IPS-18c (cell line): ENCODE measurements at regions not wholly inside any gene's neighbourhood (a gene's known extent, or its start where the extent isn't known, plus 50 kb on each side); places are given as distances from the start of the nearest gene placed in this dataset.

ENCODE experiments used
- H3K4me3 ChIP-seq: 2 replicates; pipeline ENCODE4 v1.7.0; 2013; ENCODE audit warnings: low read depth, mild to moderate bottlenecking, low read length, moderate library complexity; ENCODE audit not compliant: insufficient read depth
- H3K9me3 ChIP-seq: one replicate; pipeline ENCODE4 v1.6.1; 2013; ENCODE audit warnings: mild to moderate bottlenecking, low read length, moderate library complexity; ENCODE audit not compliant: control insufficient read depth, insufficient read depth

DNA sequence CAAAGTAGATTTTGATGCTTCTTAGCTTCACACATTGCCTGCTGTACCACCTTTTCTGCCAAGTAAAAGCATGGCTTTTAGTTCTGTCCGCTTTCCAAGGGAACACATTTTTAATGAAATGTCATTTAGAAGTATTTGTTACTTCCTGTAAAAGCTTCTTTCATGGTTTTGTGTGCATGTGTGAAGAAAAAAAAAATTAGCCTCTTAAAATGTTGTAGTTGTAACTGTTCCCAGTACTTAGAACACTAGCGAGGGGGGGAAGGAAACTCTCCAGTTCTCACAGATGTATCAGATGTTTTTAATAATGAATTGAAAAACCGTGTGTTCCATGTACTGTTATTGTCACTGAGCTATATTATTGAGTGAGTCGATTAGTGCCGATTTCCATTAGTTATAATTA, 568.3 kb upstream of the ADGRL2 start:
- Histone ChIP-seq H3K9me3 (no peaks in the 10 kb centered on the region), H3K4me3 (no peak overlapping the region)

DNA sequence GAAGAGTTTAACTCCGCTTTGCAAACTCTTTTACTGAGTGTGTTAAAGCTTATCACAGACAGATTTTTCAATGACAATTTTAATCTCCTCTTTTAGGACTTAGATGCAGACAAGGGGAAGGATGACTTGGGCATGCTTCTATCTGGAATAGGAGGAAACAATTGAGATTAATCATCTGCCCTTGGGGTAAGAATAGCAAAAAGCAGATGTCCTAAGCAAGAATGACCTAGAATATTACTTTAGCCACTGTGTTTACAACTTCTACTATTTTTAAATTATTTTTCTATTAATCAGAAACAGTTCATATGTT, 569.0 kb upstream of the ADGRL2 start:
- H3K4me3 ChIP-seq: no peak overlapping the region
- no peaks in the 10 kb centered on the region for H3K9me3 ChIP-seq

DNA sequence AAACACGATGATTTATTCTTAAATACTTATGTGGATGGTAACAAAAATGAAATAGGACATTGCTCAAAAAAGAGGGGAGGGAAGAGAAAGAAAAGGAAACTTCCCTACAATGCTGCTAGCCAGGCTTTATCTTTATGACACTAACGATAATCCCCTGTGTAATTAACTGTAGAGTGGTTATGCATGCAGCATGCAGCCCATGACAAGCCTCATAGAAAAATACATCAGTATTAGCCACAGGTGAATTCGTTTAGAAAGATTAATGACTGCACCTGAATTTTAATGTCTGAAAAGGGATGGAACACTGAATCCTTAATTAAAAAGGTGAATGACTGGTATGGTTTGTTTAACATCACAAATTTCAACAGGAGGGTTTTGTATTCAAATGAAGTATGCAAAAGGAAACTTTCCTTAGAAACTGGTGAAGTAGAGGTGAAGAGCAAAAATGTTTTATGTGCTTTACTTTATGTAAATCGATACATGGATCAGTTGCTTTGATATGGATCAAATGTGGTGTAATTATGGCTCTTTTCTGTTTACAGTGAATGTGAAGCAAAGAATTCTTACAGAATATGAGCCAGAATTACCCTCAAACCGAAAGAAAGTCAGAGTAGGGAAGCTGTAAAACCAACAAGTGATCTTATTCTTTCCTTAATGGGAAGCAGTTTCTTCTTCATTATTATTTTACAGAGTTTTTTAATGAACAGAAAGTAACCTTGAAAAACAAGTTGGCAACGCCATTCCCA, 569.6 kb upstream of the ADGRL2 start:
- Histone ChIP-seq H3K4me3 (no peak overlapping the region), H3K9me3 (no peaks in the 10 kb centered on the region)

DNA sequence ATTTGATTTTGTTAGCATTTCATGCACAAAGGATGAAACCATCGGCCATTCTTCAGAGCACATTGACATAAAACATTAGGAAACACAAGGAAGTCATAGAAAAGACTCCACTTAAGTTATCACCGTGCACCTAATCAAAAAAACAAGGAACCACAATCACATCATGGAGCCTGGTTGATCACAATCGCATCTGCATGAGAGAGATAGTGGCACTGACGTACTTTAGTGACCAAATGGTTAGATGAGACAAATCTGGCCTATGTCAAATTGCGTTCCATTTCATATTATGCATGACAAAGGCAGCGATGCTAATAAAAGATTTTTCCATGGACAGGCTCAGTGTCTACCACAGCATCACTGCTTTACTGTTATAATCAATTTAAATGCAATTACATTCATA, 571.8 kb upstream of the ADGRL2 start:
- H3K4me3 ChIP-seq: no peak overlapping the region

DNA sequence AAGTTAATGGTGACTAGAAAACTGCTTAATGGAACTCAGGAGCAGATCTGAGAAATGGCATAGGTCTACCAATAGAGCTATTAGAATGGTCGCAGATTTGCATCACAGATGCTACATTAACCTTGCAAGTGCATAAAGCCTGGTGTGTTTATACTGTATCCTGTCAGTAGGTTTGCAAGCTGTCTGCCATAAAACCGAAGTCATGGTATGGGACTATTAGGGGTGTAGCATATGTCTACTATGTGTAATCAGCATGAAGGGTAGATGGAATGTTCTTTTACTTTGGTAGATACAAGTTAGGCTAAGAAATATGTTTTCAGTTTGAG, 574.2 kb upstream of the ADGRL2 start:
- Histone ChIP-seq H3K4me3 (no peak overlapping the region), H3K9me3 (no peaks in the 10 kb centered on the region)

More for the DNA sequence above, 571.8 kb upstream of the ADGRL2 start:
- H3K9me3 ChIP-seq: no peaks in the 10 kb centered on the region

DNA sequence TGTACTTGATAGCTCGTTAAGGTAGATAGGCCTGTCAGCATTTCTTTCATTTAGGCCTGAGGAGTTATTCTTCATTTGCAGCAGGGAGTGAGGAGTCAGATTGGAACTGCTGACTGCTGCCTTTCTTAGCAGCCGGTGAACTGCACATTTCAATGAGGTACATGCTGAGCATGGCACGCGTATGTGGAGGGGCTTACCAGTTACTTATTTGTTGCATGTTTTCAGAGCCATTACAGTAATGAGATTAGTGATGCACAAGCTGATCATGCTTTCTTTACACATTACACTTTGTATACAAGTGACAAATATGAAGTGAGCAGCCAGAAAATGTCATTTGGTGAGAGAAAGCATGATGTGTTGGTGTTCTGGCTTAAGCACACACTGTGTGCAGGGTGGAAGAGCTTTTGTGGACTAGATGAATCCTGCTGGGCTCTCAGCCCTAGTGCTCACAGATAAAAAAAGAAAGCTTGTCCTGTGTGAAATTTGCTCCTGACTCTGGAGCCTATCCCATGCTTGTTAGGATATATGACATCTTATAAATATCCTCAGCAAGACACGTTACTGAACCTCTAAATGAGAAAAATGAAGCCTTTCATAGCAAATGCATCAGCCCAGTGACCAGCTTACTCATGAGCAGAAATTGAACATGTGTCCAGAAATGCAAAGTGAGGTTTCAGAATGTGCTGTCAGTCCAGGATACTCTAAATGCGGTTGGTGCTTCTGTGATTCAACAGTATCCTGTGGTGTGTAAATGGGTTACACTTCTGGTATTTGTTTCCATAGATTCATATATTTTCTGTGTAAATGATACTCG, 574.7 kb upstream of the ADGRL2 start:
- Histone ChIP-seq H3K9me3 (no peaks in the 10 kb centered on the region), H3K4me3 (no peak overlapping the region)

DNA sequence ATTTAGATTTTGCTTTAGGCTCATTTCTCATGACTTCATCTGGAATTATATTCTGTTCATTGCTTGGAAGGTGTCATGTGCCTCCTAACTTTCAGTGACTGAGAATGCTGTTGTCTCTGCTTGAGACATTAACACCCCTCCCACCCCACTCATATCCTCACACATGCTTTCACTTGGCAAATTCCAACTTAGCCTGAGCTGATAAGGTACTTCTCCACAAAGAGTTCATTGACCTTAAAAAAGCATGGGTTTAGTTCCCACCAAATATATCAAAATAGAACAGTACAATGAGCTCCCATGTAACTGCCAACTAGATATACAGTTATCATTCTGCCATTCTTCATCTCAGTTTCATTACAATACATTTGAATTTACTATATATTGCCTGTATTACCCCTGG, 576.5 kb upstream of the ADGRL2 start:
- H3K9me3 ChIP-seq: no peaks in the 10 kb centered on the region
- H3K4me3 ChIP-seq: no peak overlapping the region

DNA sequence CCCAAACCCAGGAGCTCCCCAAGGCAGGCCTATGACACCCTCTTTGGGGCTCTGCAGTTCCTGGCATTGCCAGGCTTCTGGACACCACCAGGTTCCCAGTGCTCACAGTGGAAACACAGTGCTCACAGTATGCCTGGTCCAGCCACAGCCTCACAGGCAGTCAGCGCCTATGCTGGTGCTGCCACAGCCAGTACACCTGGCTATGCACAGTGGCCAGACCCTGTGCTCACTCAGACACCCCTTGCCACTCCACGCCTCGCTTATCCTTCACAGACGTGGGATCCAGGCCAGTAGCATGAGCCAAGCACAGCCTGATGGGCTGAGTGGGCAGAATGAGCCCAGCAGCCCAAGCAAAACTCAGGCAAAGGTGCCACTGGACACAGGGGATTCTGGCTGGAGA, 579.2 kb upstream of the ADGRL2 start:
- Histone ChIP-seq H3K4me3 (no peak overlapping the region), H3K9me3 (no peaks in the 10 kb centered on the region)

DNA sequence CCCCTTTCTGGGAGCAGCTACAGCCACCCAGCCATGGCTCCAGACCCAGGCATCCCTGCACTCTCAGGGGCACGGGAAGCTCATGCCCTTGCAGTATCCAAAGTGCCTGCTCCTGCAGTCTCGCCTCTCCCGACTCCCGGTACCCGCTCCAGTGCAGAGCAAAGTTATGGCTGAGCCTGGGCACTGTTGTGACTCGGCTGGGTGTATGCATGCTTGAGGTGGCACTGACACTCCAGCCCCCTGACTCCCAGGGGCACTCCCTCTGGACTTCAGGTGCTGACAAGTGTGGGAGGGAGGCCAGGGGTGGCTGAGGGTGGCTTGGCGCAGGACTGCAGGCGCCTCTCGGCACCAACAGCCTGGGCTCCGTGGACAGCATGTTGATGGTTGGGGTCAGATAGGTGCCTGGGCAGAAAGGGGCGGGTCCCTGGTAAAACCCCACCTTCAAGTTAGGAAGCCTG, 580.1 kb upstream of the ADGRL2 start:
- H3K4me3 ChIP-seq: no peak overlapping the region

DNA sequence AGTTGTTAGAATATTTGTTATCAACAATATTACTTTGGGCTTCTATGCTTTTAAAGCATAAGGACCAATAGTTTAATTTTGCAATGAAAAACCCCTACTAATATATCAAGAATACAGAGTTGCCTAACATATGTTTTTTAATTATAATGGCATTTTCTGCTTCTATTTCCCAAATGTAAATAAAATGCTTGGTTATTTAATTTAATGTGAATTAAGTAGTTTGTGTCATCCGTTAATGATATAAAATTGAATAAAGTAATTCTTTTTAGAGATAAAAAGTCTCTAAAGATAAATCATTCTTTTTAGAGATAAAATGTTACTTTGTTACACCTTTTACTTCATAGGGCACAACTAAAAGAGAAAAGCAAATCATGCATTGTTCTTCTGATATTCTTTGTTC, 583.7 kb upstream of the ADGRL2 start:
- Histone ChIP-seq H3K9me3 (no peaks in the 10 kb centered on the region), H3K4me3 (no peak overlapping the region)

More for the DNA sequence above, 580.1 kb upstream of the ADGRL2 start:
- H3K9me3 ChIP-seq: no peaks in the 10 kb centered on the region

DNA sequence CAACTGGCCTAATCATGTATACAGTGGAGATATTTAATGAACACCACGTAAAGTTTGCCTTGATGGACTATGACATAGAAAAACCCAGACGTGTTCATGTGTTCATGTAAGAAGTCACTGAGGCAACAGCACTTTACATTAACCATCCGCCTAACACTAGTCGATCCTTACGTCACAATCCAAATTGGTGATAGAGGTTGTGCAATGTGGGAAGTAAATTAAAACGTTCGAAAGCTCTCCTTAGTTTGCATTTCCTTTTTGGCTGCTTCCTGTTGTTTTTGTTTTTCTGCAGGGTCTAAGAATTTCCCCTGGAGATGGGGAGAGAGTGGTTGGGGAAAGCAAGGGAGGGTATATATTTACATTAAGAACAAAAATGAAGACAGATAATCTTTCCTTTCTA, 587.5 kb upstream of the ADGRL2 start:
- H3K9me3 ChIP-seq: no peaks in the 10 kb centered on the region
- no peak overlapping the region for H3K4me3 ChIP-seq

DNA sequence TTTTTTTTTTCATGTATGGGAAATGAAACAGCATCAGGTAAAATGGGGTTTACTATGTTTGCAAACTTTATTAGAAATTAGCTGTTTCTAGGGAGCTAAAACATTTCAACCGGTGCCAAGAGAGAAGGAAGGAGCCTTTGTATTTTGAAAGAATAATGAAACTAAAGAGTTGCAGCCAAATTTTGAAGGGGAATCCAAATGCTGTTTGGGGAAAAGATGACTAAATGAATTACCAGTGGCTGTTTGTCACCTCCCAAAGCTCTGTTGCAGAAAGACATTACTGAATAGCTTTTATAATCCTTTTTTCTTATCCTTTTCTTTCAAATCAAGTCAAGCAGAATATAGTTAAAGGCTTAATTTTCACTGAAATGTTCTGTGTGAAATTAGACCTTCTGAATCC, 591.3 kb upstream of the ADGRL2 start:
- Histone ChIP-seq H3K4me3 (no peak overlapping the region), H3K9me3 (no peaks in the 10 kb centered on the region)

DNA sequence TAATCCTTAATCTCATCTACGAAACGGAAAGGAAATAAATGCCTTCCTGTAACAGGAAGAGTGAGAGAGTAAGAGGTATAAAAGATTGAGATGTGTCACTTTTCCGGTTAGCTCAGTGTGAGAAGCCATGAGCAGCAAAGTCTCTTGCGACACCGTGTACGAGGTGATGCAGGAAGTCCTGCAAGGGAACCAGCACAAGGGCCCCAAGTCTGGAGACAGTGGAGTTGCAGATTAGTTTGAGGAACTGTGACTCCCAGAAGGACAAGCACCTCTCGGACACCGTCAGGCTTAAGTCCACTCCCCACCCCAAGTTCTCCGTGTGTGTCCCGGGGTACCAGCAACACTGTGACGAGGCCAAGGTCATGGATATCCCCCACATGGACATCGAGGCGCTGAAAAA, 592.3 kb upstream of the ADGRL2 start:
- no peak overlapping the region for H3K4me3 ChIP-seq
- no peaks in the 10 kb centered on the region for H3K9me3 ChIP-seq

DNA sequence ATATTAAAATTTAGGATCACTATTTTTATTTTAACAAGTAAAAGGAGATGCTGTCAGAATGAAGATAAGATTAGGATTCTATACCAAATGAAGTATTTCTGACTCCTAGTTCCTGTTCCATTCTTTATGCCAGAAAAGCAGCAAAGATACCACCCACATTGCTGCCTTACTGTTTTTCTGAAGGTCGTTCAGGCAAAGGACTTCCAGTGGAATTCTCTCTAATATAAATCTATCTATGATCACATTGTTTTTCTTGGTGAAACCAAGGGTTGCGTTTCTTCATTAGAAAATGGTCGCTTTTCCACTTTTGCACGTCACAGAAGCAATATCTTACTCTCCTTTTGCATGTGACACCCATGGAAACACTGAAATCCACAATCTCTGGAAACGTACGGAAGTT, 594.8 kb upstream of the ADGRL2 start:
- Histone ChIP-seq H3K4me3 (no peak overlapping the region), H3K9me3 (no peaks in the 10 kb centered on the region)

DNA sequence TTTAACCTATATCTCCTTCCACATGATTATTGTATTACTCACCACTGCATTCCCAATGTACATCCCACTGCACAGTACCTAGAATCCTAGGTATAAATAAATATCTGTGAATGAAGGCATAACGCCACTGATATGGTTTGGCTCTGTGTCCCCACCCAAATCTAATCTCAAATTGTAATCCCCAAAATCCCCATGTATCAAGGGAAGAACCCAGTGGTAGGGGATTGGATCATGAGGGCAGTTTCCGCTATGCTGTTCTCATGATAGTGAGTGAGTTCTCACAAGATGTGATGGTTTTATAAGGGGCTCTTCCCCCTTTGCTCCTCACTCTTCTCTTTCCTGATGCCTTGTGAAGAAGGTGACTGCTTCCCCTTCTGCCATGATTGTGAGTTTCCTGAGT, 599.0 kb upstream of the ADGRL2 start:
- H3K4me3 ChIP-seq: no peak overlapping the region
- no peaks in the 10 kb centered on the region for H3K9me3 ChIP-seq

DNA sequence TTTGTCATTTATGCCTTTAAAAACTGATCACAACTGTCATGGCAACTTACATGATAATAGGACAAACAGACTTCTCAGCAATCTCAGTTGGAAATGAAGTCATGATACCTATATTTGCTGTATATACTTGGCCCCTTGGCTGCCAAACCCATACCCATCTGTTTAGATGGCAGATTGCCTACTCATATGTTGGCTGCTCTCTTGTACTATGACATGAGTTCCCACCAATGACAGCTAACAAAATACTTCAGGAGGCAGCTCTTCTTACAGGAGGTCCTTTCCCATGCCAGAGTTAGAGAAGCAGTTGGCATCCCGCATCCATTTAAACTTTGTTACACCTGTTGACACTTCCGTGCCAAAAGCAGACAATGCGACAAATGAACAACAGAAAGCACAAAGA, 603.1 kb upstream of the ADGRL2 start:
- Histone ChIP-seq H3K9me3 (no peaks in the 10 kb centered on the region), H3K4me3 (no peak overlapping the region)

DNA sequence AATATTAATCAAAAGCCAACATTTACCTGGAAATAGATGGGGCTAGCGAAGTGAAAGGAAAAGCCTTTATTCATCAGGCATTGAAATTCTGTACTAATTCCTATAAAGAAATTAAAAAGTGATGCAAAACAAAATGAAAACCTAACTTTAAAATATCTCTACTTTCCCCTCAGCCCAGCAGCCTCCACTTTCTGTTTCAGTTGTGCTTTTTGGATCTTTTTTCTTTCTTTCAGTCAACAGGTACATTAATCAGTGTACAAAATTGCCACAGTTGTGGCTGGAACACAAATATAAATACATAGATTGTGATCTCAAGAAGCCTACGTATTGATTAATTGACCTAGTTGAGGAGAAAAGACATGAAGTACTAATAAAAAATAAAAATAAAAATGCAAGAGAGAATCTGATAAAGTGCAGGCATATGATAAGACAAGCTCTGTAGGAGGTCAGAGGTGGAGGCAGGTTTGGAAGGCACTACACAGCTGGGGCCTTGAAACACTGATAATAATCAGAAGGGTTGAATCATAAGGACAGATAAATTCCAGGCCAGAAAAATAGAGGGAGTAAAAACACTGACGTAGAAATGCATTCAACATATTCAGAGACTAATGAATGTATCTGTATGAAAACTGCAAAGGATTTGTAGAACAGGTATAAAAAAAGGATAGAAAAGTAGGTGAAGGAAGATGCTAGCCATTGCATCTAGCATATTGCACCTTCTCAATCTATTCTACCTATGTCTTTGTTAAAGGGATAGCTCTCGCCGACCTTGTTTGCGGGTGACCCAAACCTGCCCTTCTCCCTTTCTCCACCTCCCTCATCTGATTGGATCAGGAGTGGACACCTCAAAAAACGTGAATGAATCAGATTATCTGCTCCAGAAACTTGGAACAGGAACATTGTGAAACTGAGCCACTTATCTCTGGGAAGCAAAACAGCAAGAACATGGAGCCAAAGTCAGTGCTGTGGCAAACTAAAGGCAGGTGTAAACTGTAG, 607.8 kb upstream of the ADGRL2 start:
- no peaks in the 10 kb centered on the region for H3K9me3 ChIP-seq
- H3K4me3 ChIP-seq: no peak overlapping the region

DNA sequence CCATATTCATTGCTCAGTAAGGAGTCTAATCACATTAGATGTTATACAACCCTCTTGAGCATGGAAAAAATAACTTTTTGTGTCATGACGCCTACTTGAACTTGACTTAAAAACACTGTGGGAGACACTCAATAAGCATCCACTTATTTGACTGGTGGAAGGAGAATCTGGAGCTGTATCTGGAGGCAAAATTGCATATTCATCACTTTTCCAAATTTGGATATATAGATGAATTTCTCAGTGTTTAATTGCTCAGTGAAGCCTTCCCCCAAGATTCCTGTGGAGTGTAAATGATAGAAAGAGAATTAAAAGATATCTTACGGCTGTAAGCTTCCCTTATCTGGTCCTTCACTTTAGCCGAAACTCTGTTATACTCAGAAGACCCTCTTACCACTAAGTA, 610.7 kb upstream of the ADGRL2 start:
- H3K9me3 ChIP-seq: no peaks in the 10 kb centered on the region
- no peak overlapping the region for H3K4me3 ChIP-seq
